Kidney (tissue), 13 donors: ENCODE measurements at regions not wholly inside any gene's neighbourhood (a gene's known extent, or its start where the extent isn't known, plus 50 kb on each side); places are given as distances from the start of the nearest gene placed in this dataset.

Experiments used
- DNase-seq, 5 donors: peaks; one replicate each; pipeline ENCODE4 v3.0.0-alpha.2; 2013 to 2020
- FAIRE-seq: peaks from 2 replicates; lab custom pipeline; 2012; peaks lifted over from hg19 to GRCh38; lab: Jason Lieb, UNC
- H3K27ac ChIP-seq, 2 donors: one replicate each; pipeline ENCODE4 v1.7.0; 2013; ENCODE audit warnings: low read depth in 2 of 2, low read length in 2 of 2, inconsistent platforms in 1 of 2
- H3K27me3 ChIP-seq: one replicate; pipeline ENCODE4 v1.7.1; 2013; ENCODE audit warnings: low read length, inconsistent platforms; ENCODE audit not compliant: control insufficient read depth, insufficient read depth
- H3K36me3 ChIP-seq, 3 donors: one replicate each; pipeline versions ENCODE4 v1.7.0 to v1.7.1; 2013; ENCODE audit warnings: low read length in 3 of 3, control low read depth in 1 of 3, inconsistent platforms in 1 of 3; ENCODE audit not compliant: insufficient read depth in 3 of 3, control insufficient read depth in 2 of 3
- H3K4me1 ChIP-seq, 3 donors: one replicate each; pipeline versions ENCODE4 v1.7.0 to v1.7.1; 2013; ENCODE audit warnings: low read length in 3 of 3, inconsistent platforms in 1 of 3, low read depth in 1 of 3; ENCODE audit not compliant: control insufficient read depth in 2 of 3, insufficient read depth in 2 of 3
- H3K4me3 ChIP-seq, 3 donors: one replicate each; pipeline versions ENCODE4 v1.7.0 to v1.8.1; 2013; ENCODE audit warnings: low read length in 3 of 3, control low read depth in 1 of 3, inconsistent platforms in 1 of 3
- H3K9ac ChIP-seq, 3 donors: one replicate each; pipeline versions ENCODE4 v1.7.0 to v1.7.1; 2013; ENCODE audit warnings: low read length in 3 of 3, control low read depth in 1 of 3, inconsistent platforms in 1 of 3
- H3K9me3 ChIP-seq, 3 donors: one replicate each; pipeline versions ENCODE4 v1.7.0 to v1.7.1; 2013; ENCODE audit warnings: low read length in 3 of 3, control low read depth in 1 of 3, inconsistent platforms in 1 of 3; ENCODE audit not compliant: control insufficient read depth in 2 of 3, insufficient read depth in 1 of 3
- intact Hi-C: fragments of 100-400 bp; cut with DNase I; formaldehyde crosslinking; loops from one replicate; pipeline ENCODE4 v1.11.1; 2022
- TF ChIP-seq, protein P1 (sequence below): IDR thresholded peaks from 3 replicates; pipeline ENCODE4 v1.5.1; 2012; ENCODE audit warnings: mild to moderate bottlenecking, moderate library complexity, borderline replicate concordance; ENCODE audit not compliant: insufficient read depth; ENCODE audit errors: extremely low read depth
- donor health status: control.
- donor health status: control.
- donor health status: control.
- donor health status: control.
- donor health status: control.
- donor health status: DM: yes; HTN: yes; CAD: no.
- donor health status: Normal renal cell carcinoma (clear cell type).

DNA sequence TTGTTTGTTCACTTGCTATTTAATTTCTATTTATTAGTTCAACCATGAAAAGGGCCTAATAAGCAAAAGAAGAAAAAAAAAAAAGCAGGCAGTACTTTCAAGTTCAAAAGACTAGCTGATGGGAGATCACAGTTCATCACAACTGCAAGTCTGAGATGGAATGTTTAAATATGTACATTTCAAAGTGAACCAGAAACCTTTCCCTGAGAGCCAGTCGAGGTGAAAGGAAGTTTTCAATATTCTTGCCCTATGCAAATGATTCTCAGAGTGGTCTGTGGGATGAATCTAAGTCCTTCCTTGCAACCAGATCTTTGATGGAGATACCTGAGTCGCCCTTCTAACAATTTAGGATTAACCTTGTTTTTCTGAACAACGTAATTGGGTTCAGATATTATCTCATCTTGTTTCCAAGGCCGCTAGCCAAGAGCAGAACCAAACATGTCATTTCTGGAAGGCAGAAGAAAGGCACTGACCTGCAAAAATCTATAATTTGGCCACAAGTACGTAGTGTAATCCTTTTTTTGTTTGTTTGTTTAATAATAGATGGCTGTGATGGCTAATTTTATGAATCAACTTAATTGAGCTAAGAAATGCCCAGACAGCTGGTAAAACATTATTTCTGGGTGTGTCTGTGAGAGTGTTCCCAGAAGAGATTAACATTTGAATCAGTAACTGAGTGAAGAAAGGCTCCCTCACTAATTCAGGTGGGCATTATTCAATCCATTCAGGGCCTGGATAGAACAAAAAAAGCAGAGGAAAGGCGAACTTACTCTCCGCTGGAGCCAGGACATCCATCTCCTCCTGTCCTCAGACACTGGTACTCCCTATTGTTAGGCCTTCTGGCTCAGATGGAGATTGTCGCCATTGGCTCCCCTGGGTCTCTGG is 171.1 kb upstream of the TMPO start:
- DNase-seq = no peak
- Histone ChIP-seq H3K4me3 (no peak overlapping the region), H3K27ac (no peak overlapping the region), H3K9ac (no peak overlapping the region), H3K27me3 (no peaks in the 10 kb centered on the region), H3K4me1 (no peaks in the 10 kb centered on the region), H3K36me3 (no peaks in the 10 kb centered on the region), H3K9me3 (no peaks in the 10 kb centered on the region)
- intact Hi-C loops = no loop called here
- FAIRE-seq = no peak
- TF ChIP-seq, protein P1, sequence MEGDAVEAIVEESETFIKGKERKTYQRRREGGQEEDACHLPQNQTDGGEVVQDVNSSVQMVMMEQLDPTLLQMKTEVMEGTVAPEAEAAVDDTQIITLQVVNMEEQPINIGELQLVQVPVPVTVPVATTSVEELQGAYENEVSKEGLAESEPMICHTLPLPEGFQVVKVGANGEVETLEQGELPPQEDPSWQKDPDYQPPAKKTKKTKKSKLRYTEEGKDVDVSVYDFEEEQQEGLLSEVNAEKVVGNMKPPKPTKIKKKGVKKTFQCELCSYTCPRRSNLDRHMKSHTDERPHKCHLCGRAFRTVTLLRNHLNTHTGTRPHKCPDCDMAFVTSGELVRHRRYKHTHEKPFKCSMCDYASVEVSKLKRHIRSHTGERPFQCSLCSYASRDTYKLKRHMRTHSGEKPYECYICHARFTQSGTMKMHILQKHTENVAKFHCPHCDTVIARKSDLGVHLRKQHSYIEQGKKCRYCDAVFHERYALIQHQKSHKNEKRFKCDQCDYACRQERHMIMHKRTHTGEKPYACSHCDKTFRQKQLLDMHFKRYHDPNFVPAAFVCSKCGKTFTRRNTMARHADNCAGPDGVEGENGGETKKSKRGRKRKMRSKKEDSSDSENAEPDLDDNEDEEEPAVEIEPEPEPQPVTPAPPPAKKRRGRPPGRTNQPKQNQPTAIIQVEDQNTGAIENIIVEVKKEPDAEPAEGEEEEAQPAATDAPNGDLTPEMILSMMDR = no peak

- DNase-seq = no peak
- FAIRE-seq = no peak
- Histone ChIP-seq H3K27ac (no peak overlapping the region), H3K27me3 (no peaks in the 10 kb centered on the region), H3K36me3 (no peaks in the 10 kb centered on the region), H3K9ac (no peak overlapping the region), H3K4me1 (no peaks in the 10 kb centered on the region), H3K9me3 (no peaks in the 10 kb centered on the region), H3K4me3 (no peak overlapping the region)
- TF ChIP-seq, protein P1 = no peak
- intact Hi-C loops = no loop called here
Measured at GRCh38 chr12:98345308-98345876, 170.0 kb upstream of the TMPO start.

DNA sequence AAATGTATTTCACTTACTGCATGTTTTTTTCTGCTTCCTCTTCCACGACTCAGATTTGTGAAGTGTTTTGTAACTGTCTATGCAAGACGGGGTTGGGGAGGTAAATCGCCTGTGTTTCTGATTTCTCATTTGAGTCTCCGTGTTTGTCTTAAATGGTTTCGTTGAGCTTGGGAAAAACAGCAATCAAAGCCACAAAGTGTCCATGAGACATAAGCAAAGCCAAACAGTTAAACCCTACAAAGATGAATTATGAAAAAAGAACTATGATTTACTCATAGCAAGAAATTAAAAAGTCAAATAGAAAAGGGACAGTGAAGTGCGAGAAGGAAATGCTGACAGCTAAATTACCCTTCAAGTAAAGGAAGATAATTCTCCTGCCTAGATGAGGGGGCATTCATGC is 164.3 kb upstream of the TMPO start:
- H3K36me3 ChIP-seq = no peaks in the 10 kb centered on the region
- no peaks in the 10 kb centered on the region for H3K9me3 ChIP-seq
- H3K27me3 ChIP-seq = no peaks in the 10 kb centered on the region
- DNase-seq (no peak), FAIRE-seq (no peak)
- no peaks in the 10 kb centered on the region for H3K4me1 ChIP-seq
- H3K27ac ChIP-seq = no peak overlapping the region
- no peak overlapping the region for H3K9ac ChIP-seq
- intact Hi-C loops = no loop called here
- H3K4me3 ChIP-seq = no peak overlapping the region
- TF ChIP-seq, protein P1 = no peak
